ENCODE measurements at regions not wholly inside any gene's neighbourhood (a gene's known extent, or its start where the extent isn't known, plus 50 kb on each side); places are given as distances from the start of the nearest gene placed in this dataset.

DNA sequence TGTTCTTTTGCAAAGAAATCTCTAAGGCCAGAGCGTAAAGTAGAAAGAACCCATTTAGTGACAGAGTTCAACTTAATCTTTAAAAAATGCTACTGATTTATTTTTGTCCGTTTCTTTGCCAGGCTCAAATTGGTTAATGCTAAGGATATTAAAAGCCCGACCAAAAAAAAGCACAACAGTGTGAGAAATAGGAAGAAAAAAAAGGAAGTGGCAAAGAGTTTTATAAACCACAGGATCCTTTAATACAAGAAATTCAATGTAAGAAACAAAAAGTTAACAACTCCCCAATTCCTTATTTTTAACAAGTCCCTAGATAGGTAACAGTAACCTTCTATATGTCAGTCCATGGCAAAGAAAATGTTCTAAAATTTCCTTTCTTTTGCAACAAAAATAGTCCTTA, 480.4 kb downstream of the ACTRT1 start:
- Histone ChIP-seq H3K79me1 (ENCODE audit: low read depth in 1 of 2, low read length in 2 of 2) (no peaks in the 10 kb centered on the region), H3K4ac (ENCODE audit: low read depth, low read length) (no peak overlapping the region), H2AFZ (replicated peaks; ENCODE audit: low read length, poor library complexity) (no peak overlapping the region), H4K5ac (ENCODE audit: low read depth, low read length) (no peak overlapping the region), H3K27me3 (ENCODE audit: control insufficient read depth, insufficient read depth, low read length) (no peaks in the 10 kb centered on the region), H3K4me3 (ENCODE audit: insufficient read depth, low read depth, low read length) (no peak overlapping the region), H3K56ac (ENCODE audit: extremely low read depth, insufficient read depth, low read length) (no peak overlapping the region), H2AK5ac (ENCODE audit: low read depth, low read length) (no peak overlapping the region), H2BK15ac (ENCODE audit: low read depth, low read length) (no peak overlapping the region), H3K9me3 (ENCODE audit: control insufficient read depth, insufficient read depth, low read length) (peaks cover 3% of the 10 kb centered on the region; the same call in 1 of the 2 replicates), H2BK20ac (ENCODE audit: low read depth, low read length) (no peak overlapping the region), H3K23ac (ENCODE audit: low read depth, low read length) (no peak overlapping the region), H3K4me1 (ENCODE audit: control insufficient read depth, insufficient read depth, low read length) (no peaks in the 10 kb centered on the region), H3K18ac (ENCODE audit: low read depth, low read length) (no peak overlapping the region), H4K91ac (ENCODE audit: insufficient read depth, low read depth, low read length) (no peak overlapping the region), H3K4me2 (ENCODE audit: low read depth, low read length) (no peak overlapping the region), H3K14ac (replicated peaks; ENCODE audit: low read depth, low read length) (no peak overlapping the region), H2AK9ac (replicated peaks; ENCODE audit: low read depth, low read length, poor library complexity) (no peak overlapping the region), H3K36me3 (ENCODE audit: control insufficient read depth, insufficient read depth, low read length) (no peaks in the 10 kb centered on the region), H2BK5ac (ENCODE audit: low read depth, low read length, poor library complexity, severe bottlenecking) (no peak overlapping the region), H3K9me1 (ENCODE audit: insufficient read depth, low read length) (no peaks in the 10 kb centered on the region), H2BK120ac (ENCODE audit: low read depth, low read length) (no peak overlapping the region), H3K27ac (ENCODE audit: insufficient read depth, low read length) (no peak overlapping the region), H4K8ac (ENCODE audit: low read depth in 2 of 2, low read length in 2 of 2) (no peak overlapping the region), H3K9ac (ENCODE audit: low read depth, low read length) (no peak overlapping the region), H4K20me1 (ENCODE audit: insufficient read depth, low read length) (no peaks in the 10 kb centered on the region)
- ChIA-PET CTCF (no interaction called here), POLR2A (ENCODE audit: unreplicated experiment) (no interaction called here)
- WGBS, 2 experiments (ENCODE audit: extremely low coverage in 2 of 2, insufficient read length in 1 of 2) = no CpG with 5 or more reads among the region's 3 CpGs
- intact Hi-C loops (cut with micrococcal nuclease) = no loop called here
- dilution Hi-C loops (cut with HindIII; ENCODE audit: low sequenced_read_pairs, unreplicated experiment) = no loop called here
- in situ Hi-C loops (cut with MboI; ENCODE audit: low sequenced_read_pairs) = no loop called here
- no peak for ATAC-seq (ENCODE audit: low read depth)
- BruUV-seq (replicated peaks) = no TSS peak
- no peak for DNase-seq
- TF ChIP-seq, protein P1, sequence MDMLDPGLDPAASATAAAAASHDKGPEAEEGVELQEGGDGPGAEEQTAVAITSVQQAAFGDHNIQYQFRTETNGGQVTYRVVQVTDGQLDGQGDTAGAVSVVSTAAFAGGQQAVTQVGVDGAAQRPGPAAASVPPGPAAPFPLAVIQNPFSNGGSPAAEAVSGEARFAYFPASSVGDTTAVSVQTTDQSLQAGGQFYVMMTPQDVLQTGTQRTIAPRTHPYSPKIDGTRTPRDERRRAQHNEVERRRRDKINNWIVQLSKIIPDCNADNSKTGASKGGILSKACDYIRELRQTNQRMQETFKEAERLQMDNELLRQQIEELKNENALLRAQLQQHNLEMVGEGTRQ (IDR thresholded peaks at IDR 0.05; ENCODE audit: low read depth, low read length) = no peak
- TF ChIP-seq BHLHE40 (IDR thresholded peaks at IDR 0.05; ENCODE audit: low read depth, low read length) (no peak), SMC3 (IDR thresholded peaks at IDR 0.05; ENCODE audit: low read depth, low read length) (no peak), MAFK (IDR thresholded peaks at IDR 0.05; ENCODE audit: low read depth, low read length) (no peak), MXI1 (IDR thresholded peaks at IDR 0.05; ENCODE audit: borderline replicate concordance, low read depth, low read length) (no peak), RCOR1 (IDR thresholded peaks at IDR 0.05; ENCODE audit: insufficient replicate concordance, low read length) (no peak), CEBPB (IDR thresholded peaks at IDR 0.05; ENCODE audit: low read depth, low read length) (no peak), RAD21 (IDR thresholded peaks at IDR 0.05; ENCODE audit: low read length) (no peak), CHD1 (IDR thresholded peaks at IDR 0.05; ENCODE audit: low read depth, low read length) (no peak), MAZ (IDR thresholded peaks at IDR 0.05; ENCODE audit: borderline replicate concordance, low read depth, low read length) (no peak), FOS (IDR thresholded peaks at IDR 0.05; ENCODE audit: low read depth, low read length) (no peak), POLR2A (IDR thresholded peaks at IDR 0.05; ENCODE audit: low read depth, low read length) (no peak), RFX5 (IDR thresholded peaks at IDR 0.05; ENCODE audit: low read depth, low read length) (no peak), ELK1 (IDR thresholded peaks at IDR 0.05; ENCODE audit: borderline replicate concordance, low read depth, low read length) (no peak), NFE2L2 (IDR thresholded peaks at IDR 0.05; ENCODE audit: low read depth, low read length) (no peak)
- TF ChIP-seq, protein P2, sequence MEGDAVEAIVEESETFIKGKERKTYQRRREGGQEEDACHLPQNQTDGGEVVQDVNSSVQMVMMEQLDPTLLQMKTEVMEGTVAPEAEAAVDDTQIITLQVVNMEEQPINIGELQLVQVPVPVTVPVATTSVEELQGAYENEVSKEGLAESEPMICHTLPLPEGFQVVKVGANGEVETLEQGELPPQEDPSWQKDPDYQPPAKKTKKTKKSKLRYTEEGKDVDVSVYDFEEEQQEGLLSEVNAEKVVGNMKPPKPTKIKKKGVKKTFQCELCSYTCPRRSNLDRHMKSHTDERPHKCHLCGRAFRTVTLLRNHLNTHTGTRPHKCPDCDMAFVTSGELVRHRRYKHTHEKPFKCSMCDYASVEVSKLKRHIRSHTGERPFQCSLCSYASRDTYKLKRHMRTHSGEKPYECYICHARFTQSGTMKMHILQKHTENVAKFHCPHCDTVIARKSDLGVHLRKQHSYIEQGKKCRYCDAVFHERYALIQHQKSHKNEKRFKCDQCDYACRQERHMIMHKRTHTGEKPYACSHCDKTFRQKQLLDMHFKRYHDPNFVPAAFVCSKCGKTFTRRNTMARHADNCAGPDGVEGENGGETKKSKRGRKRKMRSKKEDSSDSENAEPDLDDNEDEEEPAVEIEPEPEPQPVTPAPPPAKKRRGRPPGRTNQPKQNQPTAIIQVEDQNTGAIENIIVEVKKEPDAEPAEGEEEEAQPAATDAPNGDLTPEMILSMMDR (conservative IDR thresholded peaks at IDR 0.05; ENCODE audit: low read depth, low read length) = no peak

Measured in IMR-90 (cell line).